NCI-H524 treated with DMSO at 0.1 percent for 48 hours (cell line): ENCODE measurements at regions not wholly inside any gene's neighbourhood (a gene's known extent, or its start where the extent isn't known, plus 50 kb on each side); places are given as distances from the start of the nearest gene placed in this dataset.
A peak's percentile ranks its signal among the peaks of the same experiment; 100 is the strongest.
"Not testable (repeated sequence)": the region's sequence is repeated elsewhere in the genome, so short reads cannot be mapped to it uniquely, and the experiment has no call there.

Experiments used
- DNase-seq: peaks from one replicate; lab custom pipeline; 2025; lab: John Stamatoyannopoulos, UW

DNA sequence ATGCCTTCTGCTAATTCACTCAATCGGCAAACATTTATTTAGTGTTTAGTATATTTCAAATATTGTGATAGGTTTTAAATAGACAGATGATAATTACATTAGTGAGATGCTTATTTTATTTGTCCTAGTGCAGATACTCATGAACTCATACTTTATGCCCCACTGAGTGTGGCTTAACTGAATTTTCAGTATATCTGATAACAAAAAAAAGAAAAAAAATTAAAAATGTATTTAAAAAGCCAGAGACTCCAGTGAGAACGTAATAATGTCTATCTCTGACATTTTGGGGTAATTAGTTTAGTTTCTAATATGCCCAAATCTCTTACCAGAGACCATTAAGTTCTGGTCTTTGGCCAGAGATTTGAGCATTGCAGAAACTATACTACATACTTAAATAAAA, 332.6 kb upstream of the CHORDC1 start:
- no peak for DNase-seq

- DNase-seq = no peak
Measured at GRCh38 chr11:90542092-90542491, 319.2 kb upstream of the CHORDC1 start.

DNA sequence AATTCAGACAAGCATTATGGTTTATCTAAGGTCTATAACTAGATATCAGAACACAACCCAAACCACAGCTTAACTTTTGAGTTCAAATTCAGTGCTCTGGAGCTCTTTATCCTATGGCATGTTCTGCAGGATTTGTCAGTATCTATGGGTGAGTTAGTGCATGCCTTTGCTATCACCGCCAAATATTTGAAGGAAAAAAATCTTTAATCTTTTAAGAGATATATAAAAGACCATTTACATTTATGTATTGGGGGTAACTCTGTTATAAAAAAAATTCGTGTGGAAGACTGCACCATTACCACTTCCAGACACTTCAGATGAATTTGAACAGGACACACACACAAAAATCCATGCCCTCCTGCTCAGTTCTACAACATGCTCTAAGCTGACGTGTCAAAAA, 313.5 kb upstream of the CHORDC1 start:
- no peak for DNase-seq

GRCh38 chr11:90532125-90532524, 309.3 kb upstream of the CHORDC1 start:
- DNase-seq = no peak

GRCh38 chr11:90531001-90531400, 308.2 kb upstream of the CHORDC1 start:
- DNase-seq = no peak

DNA sequence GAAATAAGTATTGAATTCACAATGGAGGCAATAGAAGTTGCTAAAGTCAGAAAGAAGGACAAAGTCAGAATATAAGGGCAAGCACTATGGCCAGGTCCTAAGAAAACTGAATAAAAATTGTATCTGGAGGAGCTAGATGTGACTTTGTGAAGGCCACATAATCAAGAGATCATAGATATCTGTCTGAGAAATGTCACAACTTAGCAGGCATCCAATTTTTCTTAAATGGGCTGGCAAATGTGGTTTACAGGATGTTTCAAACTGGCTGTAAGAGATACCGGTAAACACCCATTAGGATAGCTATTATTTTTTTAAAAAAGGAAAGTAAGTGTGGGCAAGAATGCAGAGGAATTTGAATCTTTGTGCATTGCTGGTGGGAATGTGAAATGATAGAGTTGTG, 303.1 kb upstream of the CHORDC1 start:
- DNase-seq = no peak

- no peak for DNase-seq
Measured at GRCh38 chr11:90512846-90513245, 290.0 kb upstream of the CHORDC1 start.

DNA sequence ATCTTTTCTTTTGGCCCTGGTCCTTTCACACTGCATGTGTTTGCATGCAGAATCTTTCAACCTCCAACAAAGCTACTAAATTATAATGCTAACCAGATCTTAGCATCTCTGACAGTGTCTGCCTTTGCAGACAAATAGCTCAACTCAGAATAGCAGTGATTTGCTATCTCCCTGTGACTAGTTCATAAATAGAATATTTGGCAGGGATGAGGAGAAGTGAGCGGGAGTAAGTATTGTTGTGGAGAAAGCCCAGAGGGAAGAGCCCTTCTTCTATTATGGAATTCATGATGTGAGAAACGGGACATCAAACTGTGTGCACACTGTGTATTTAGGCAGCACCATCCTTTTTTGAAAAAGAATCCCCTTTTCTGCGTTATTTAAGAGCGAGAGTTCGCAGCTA, 288.0 kb upstream of the CHORDC1 start:
- no peak for DNase-seq

DNA sequence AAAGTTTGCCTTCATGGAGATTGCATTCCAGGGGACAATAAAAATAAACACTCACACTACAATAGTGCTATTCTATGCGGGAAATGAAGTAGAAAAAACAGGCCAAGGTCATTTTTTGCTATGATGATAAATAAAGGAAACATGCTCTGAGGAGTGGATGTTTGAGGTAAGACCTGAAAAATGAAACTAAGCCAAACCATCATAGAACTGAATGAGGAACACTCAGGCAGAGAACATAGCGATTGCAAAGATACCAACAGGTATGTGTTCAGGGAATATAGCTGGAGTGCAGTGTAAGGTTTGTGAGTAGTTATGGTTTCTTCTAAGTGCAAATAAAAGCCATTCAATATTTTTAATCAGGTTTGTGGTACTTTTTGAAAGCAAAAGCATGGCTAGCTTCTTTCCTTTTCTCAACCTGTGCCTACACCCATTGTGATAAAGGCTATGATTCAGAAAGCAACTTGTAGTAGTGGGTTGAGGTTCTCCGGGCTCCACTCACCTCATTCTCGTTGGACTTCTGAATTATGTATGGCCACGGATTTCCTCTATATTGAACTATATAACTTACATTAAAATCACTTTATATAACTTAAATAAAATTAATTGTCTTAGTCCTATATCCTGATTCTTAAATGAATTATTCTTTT, 278.2 kb upstream of the CHORDC1 start:
- DNase-seq = no peak

GRCh38 chr11:90496722-90497121, 273.9 kb upstream of the CHORDC1 start:
- no peak for DNase-seq

DNA sequence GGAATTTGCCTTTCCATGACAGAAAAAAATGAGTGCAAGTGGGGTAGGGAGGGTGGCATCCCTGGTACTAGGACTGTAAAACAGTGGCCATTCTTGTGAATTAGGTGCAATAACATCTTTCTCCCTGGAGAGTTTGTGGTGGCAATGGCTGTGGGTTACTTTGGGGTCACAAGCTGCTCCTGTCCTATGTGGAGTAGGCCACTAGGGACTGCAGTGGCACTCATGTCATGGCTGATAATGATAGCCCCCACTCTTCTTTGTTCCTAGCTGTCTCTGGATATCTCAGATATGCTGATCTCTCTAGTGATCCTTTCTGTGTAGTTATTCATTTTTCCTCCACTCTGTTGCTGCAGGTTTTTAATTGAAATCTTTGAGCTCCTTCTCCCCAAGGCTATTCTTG, 270.5 kb upstream of the CHORDC1 start:
- DNase-seq = no peak

- no peak for DNase-seq
Measured at GRCh38 chr11:90491466-90491865, 268.6 kb upstream of the CHORDC1 start.

DNA sequence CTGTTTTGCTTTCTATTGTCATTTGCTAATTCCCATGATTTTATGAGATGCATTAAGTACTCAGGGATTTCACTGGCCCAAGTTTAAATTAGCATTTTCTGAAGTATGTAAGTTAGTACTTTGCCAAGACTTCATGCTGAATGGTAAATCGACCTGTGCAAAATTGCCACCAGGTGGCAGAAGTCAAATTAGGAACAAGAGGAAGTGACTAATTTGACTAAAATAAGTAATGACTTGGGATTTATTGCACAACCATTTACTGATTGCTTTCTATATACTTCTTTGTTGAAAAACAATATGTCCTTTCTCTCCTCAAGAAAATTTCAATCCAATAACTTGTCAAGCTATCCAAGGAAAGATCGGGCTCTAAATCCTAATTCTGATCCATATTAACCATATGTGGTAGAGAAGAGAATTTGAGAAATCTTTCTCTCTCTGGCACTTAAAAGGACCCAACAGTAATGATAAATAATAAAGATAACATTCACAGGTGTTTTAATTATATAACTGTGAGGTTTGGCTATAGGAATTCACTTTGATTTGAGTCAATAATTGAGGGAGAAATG, 253.7 kb upstream of the CHORDC1 start:
- DNase-seq = no peak

GRCh38 chr11:90468923-90469322, 246.1 kb upstream of the CHORDC1 start:
- DNase-seq = no peak

DNA sequence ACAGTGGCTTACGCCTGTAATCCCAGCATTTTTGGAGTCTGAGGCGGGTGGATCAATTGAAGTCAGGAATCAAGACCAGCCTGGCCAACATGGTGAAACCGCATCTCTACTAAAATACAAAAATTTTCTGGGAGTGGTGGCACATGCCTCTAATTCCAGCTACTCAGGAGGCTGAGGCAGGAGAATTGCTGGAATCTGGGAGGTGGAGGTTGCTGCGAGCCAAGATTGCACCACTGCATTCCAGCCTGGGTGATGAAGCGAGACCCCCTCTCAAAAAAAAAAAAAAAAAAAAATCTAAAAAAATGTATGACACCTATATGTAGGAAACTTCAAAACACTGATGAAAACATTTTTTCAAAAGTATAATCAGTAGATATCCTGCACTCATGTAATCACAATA, 242.7 kb upstream of the CHORDC1 start:
- DNase-seq = no peak

- DNase-seq = not testable (repeated sequence)
Measured at GRCh38 chr11:90455347-90455920, 232.6 kb upstream of the CHORDC1 start.

DNA sequence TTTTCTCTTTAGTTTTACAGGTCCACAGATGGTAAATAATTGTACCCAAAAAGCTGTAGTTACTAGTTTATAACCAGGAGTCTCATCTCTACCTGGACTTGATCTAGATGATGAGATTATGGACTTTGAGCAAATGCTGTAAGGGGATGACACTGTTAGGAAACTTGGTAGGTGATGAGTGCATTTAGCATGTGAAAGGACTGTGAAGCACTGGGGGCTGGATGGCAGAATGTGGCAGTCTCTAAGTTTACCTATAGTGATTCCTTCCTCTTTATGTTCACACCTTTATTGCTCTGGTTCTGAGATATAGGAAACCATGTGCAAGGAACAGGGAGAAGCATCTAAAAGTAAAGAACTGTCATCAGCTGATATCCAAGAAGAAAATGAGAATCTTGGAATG, 230.7 kb upstream of the CHORDC1 start:
- no peak for DNase-seq

- DNase-seq = no peak
Measured at GRCh38 chr11:90449606-90450005, 226.8 kb upstream of the CHORDC1 start.

DNA sequence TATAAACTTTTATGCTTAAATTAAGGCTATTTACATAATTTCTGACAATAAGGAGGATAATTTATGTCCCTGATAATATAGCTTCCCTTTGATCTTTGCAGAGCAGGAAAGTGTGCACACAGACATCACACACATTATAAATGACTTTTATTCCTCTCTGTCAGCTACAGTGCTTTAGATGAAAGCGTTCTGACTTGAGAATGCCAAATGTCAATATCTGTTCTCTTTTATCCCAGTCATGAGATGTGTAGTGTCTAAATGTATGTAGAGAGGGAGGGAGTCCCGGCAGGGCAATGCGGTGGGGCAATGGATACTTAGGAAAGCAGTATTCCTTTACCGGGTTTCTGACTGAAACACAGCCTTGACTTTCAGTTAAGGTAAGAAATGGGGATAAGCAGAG, 225.4 kb upstream of the CHORDC1 start:
- DNase-seq = no peak

- DNase-seq = no peak
Measured at GRCh38 chr11:90447618-90448017, 224.8 kb upstream of the CHORDC1 start.

DNA sequence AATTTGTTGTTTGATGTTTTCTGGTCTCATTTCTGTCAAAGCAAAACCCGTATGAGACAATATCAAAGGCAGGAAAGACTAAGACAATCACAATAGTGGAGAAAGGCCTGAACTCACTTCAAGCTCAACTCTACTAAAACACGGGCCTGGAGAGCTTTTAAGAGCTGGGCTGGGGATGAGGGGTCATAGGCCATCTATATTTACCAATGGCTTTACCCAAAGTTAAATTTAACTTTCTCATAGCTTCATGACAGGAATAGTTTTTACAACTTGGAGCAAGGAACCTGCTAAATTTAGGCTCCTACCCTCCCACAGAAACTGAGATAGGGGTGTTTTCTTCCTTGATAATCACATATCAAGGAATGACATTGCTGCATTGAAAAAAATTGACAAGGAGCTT, 223.4 kb upstream of the CHORDC1 start:
- no peak for DNase-seq

GRCh38 chr11:90438069-90438468, 215.2 kb upstream of the CHORDC1 start:
- no peak for DNase-seq

DNA sequence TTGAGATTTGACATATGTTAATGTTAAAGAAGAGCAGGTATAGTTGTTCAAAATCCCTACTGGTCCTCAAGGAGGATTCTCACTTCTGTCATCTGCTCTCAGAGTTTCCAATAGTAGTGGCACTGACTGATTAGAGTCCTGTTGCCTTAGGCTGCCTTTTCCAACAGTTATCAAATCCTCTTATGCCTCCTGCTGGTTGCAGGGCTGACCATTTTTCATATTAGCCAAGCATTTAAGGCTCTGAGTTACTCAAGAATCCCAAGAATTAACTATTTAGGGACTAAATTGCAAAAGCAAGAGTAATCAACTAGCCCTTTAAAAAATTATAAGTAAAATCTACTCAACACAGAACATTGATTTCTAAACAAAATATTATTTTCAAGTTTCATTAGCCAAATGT, 212.0 kb upstream of the CHORDC1 start:
- peak; percentile 28 for DNase-seq

- no peak for DNase-seq
Measured at GRCh38 chr11:90428836-90429235, 206.0 kb upstream of the CHORDC1 start.
